HG03159 (cell line): ENCODE measurements at regions not wholly inside any gene's neighbourhood (a gene's known extent, or its start where the extent isn't known, plus 50 kb on each side); places are given as distances from the start of the nearest gene placed in this dataset.
A peak's percentile ranks its signal among the peaks of the same experiment; 100 is the strongest.
"Not testable (repeated sequence)": the region's sequence is repeated elsewhere in the genome, so short reads cannot be mapped to it uniquely, and the experiment has no call there.

Experiments used
- ATAC-seq: cut with Tn5 transposase; IDR thresholded peaks from one replicate; pipeline ENCODE4 v1.9.1; 2021; ENCODE audit warnings: mild to moderate bottlenecking, moderate library complexity; ENCODE audit not compliant: unreplicated experiment

DNA sequence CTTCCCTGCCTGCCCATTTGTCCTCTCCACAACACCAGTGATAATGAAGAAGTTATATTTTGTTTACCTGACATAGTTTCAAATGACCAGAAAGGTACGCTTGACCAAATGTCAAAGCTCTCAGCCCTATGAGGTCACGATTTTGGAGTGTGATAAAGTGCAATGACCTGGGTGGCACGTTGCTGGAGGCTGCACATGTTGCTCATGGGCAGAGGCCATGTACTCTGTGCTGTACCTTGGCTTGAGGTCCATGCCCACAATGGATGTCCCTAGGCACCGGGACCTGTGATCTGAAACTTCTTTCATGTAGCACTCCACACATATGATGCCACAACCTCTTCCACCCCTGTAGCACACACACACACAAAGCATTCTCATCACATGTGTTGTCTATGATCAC lies 164.0 kb upstream of the HEY2 start:
- ATAC-seq, result no peak

DNA sequence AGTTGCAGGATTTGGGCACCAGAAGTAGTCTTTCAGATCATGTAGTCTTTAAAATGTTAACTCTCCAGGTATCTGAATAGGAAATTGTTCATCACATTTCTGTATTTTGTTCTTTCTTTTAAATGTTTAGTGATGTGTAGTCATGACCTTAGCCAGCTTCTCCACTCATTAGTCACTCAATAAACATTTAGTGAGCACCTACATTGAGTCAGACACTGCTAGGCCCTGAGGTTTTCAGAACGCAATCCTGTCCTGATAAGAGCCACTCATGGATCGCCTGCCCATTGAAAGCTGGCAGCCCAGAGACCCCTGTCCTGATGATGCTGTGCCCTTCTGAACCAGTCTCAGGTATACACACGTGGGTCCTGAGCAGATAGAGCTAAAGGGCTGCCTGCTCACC lies 163.4 kb upstream of the HEY2 start:
- no peak for ATAC-seq

DNA sequence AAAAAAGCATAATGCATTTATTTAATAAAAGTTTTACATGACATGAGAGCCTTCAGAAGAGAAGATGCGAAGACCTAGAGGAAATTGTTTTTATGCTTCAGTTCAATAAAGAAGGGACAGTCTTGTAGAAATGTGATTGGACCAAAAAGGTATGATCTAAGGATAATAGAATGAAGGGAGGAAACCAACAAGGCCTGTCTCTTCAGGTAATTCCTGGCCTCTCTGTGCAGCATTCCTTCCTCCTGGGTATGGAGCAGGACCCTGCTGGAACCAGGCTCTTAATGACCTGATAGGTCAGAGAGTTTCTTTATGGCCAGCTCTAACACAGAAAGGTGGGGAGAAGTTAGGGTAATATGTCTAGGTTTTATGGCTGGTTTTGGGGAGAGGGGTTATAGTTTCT lies 162.8 kb upstream of the HEY2 start:
- ATAC-seq, result no peak

DNA sequence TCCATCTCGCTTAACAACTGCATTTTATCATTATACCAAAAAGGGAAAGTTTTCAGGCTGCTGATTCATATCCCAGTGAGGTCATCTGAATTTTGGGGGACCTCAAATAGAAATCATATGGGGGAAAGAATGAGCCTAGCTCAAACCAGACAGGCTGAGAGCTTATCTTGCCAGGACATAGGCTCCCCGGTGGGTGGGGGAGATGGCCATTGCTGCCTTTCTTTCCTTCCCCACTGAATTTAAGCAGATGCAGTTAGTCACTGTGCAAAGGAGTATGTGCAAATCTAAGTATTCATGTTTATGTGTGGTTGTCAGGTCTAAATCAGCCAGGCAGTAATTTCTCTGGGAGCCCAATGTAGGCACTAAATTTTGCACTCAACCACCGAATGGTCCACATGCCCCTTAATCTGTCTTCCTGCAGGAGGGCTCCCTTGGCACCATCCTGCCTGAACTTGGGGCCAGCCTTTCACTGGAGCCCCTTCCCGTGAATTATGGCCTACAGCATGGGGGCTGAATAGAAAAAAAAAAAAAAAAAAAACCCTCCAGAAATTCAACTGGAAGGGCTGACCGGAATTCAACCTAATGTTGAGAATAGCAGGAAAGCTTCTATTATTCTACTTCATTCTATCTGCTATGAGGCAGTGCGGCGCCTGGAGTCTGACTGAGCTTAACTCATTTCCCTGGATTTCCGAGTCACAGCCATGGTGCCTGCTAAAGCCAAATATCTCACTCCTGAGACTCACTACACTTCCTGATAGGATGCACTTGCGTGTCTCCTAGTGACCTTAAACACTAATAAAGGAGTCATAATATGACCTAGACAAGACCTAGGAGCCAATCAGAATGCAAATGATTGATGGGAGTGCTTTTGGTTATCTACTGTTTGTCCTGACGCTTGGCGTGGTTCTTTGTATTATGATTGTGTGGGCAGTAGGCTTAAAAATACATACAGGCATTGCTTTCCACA lies 161.5 kb upstream of the HEY2 start:
- ATAC-seq, result no peak

DNA sequence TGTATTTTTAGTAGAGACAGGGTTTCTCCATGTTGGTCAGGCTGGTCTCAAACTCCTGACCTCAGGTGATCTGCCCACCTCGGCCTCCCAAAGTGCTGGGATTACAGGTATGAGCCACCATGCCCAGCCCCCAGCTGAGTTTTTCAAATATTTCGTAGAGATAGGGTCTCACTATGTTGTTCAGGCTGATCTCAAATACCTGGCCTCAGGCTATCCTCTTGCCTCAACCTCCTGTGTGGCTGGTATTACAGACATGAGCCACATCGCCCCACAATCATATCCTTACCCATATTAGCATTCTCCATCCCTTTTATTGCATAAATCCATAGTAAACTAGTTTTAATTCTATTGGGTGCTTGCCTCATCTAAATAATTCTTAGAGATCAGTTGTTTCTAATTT lies 157.6 kb upstream of the HEY2 start:
- not testable (repeated sequence) for ATAC-seq

DNA sequence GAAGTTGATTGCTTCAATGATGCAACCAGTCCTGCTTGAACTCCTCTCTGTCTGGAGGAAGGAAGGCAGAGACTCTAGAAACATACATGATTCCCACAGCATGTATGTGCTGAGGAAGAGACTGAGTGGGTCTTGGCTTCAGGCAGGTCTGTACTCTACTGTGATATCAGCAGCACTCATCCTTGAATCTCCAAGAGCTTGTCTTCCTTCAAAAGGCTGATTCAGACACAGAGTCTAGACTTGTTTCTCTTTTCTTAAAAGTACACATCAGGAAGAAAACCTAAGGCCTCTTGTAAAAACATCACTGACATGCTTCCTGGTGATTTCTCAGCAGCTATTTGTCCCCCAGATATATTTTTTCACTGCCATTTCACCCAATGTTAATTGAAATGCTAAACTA lies 155.7 kb upstream of the HEY2 start:
- ATAC-seq, result no peak

DNA sequence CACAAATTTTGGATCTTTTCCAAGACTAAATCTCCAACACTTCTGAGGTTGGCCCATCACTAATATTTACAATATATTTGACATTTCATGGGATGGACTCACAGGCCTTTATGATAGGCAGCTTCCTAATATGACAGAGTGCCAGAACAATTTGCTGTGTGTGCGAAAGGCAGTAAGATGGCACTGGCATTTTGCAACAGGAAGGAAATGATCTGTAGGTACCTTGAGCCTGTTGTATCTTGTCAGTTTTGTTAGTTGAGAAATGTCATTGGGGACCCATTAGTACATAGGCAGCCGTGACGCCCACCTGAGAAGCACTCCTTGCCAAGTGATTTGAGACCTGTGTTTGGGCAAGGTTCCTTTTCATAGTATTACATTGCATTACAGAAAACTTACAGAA lies 153.4 kb upstream of the HEY2 start:
- ATAC-seq, result no peak

DNA sequence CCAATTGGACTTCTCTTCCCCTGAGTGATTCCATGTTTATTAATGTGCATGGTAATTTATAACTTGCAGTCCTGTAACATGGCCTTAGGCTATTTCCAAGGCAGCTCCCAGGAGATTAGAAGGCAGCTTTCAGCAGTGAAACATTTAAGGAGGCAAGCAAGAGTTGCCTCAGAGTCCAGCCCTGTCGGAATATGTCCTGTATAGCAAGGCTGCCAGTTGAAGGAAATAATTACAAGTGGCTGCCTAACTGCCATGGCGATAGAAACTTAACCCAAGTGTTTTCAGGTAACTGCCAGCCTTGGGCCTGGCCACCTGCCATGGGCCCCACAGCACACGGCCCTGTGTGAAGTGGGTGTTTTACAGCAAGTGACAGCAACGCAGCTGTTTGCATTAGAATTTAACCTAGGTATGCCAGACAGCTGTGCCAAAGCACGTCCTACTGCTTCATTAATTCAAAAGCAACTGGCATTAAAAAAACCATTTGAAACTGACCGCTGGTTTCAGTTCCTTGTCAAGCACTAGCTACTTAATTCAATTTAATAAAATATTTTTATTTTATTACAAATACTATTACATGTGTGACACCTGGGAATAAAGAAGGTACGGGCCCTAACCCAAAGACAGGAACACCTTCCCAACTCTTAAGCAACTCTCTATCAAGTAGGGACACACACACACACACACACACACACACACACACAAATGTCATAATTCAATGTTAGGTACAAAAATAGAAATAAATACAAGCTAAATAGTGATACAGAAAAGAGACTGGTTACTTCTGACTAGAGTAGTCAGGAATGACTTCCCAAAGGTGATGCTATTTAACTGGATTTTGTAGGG lies 151.8 kb upstream of the HEY2 start:
- ATAC-seq, result peak; percentile 71

DNA sequence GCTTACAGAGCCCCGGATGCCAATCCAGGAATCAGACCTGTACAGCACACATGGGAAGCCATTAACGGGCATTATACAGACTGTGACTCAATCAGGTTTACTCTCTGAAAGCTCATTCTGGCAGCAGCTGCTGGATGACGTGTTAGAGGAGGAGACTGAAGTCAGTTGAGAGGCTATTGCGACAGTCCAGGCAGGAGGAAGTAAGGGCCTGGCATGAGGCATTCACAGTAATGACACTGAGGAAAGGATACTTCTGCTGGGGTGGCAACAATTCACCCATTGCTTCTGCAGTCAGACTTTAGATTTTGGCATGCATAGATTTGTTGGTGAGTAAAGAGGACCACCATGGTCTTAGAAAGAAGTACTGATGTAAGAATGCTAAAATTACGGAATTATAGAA lies 151.0 kb upstream of the HEY2 start:
- ATAC-seq, result no peak

DNA sequence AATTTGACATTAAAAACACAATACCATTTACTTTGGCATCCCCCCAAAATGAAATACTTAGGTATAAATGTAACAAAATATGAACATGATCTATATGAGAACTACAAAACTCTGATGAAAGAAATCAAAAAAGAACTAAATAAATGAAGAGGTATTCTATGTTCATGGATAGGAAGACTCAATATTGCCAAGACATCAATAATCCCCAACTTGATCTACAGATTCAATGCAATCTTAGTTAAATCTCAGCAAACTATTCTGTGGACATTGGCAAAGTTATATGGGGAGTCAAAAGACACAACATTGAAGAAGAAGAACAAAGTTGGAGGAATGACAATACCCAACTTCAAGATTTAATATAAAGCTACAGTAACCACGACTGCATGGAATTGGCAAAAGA lies 145.2 kb upstream of the HEY2 start:
- ATAC-seq, result no peak

DNA sequence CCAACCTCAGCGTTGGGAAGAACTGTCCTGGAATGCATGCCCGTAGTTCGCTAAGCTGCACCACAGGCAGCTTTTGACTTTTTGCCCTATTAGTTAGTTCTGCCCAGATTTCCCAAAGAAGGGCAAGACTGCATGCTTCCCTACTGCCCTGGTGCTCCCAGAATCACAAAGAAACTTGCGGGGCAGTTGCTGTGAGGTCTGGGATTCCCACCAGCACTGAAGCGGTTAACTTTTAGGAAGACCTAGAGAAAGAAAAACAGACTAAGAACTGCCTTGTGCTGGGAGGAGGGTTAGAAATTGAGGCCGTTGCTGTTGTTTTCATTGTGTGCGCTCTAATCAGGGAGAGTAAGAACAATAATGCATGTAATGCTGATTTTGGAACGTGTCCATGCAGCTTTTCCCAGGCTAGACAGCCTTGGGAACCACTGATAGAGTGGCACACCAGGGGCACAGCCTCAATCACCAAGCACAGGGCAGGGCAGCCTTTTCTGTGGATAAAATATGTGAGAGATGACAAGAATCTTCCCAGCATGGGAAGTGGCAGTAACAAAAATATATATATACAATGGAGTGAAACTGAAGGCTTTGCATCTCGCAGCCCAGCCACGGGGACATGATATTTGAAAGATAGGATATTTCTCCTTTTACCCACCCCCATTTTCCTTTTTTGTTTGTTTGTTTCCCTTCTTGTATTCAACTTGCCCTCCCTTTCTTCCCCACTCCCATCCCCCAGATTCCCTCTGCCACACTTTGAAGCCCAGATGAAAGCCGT lies 137.7 kb upstream of the HEY2 start:
- no peak for ATAC-seq

DNA sequence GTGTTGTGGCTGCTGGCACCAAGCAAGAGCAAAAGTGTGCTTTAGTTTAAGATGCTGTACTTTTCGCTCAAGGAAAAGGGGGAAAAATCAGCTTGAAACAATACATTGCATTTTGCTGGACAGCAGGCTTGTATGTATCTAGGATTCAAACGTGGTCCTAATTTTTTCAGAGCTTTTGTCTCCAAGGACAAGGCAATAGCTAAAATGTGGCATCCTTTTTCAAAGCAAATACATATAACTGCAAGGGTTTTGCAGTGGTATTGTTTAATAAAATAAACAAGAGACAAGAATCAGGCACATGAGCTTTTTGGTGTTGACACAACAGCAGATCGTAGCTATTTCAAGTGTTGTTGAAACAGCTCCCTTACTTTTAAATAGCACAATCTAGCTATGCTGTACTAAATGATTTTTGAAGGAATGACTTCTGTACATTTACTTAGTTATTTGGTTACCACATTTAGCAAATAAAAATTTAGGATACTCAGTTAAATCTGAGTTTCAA lies 137.0 kb upstream of the HEY2 start:
- no peak for ATAC-seq

DNA sequence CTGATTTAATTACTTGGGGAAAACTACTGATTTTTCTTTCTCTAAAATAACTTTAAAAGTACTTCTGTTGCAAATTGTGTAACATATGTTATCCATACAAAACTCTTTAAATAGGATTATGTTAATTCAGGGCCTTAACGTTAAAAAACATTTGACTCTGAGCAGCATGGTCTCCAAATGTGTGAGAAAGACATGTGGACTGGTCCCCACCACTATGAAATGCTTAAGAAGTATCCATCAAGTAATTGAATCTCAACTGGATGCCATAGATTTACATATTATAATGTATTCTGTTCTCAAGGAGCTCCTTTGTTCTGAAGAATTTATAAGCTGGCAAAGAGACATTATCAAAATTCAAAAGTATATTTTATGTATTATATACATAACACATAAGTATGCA lies 130.8 kb upstream of the HEY2 start:
- no peak for ATAC-seq

DNA sequence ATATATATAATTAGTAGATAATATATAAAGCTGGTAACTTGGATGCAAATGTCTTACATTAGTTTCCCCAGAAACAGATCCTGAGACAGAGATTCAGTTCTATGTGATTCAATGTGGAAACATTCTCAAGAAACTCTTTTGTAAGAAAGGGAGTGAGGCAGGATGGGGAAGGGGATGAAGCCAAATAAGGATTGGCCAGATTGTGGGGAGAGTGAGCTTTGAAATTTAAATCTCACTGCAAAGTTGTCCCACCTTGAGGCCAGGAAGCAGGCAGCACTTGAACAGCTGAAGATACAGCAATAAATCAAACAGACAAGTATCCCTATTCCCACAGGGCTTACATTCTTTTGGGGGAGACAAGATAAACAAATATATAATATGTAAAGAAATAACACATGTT lies 126.3 kb upstream of the HEY2 start:
- ATAC-seq, result no peak

DNA sequence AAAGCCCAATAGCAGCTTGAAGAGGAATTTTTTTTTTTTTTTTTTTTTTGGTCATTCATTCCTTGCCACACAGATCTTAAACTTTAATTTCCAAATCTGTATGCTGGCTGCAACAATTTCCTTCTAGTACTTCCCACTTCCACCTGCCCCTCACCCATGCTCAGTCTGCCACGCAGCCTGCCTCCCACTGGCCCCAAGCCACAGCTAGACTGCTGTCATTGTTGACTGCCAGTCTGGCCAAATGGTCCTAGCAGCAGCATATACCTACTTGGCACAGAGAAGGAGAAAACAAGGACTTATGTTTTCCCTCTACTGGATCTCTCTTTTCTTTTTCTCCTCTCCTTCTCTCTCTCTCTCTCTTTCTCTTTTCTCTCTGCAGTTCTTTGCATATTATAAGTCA lies 118.3 kb upstream of the HEY2 start:
- ATAC-seq, result no peak

DNA sequence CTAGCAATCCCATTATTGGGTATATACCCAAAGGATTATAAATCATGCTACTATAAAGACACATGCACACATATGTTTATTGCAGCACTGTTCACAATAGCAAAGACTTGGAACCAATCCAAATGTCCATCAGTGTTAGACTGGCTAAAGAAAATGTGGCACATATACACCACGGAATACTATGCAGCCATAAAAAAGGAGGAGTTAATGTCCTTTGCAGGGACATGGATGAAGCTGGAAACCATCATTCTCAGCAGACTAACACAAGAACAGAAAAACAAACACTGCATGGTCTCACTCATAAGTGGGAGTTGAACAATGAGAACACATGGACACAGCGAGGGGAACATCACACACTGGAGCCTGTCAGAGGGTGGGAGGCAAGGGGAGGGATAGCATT lies 113.4 kb upstream of the HEY2 start:
- not testable (repeated sequence) for ATAC-seq

DNA sequence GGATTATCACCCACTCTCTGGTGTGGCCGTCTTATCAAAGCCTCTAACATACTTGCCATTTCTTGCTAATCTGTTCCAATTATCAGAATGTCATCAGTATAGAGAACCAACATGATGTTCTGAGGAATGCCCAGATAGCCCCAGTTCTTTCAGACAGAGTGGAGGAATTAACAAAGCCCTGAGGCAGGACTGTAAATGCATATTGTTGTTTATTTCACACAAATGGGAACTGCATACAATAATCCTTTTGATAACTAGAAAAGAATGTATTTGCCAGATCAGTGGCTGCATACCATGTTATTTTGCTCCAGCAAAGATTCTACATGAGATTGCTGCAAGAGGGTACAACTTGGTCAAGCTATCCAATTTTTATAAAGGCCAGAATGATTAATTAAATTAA lies 112.8 kb upstream of the HEY2 start:
- no peak for ATAC-seq

DNA sequence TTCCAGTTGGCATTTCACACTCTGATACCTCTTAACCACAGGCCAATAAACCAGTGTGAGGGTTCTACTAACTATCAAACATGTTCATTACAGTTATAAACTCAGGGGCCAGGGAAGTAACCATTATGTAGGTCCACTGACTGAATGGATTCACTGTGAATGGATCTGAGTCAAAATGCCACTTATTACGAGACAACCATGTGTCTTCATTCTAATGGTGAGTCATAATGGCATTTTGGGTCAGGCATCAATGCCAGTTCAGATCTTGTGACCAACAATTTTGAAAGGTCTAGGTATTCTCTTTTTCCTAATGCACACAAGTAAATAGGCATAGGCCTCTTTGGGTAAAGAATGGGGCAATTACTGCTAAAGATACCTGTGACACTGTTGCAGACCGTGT lies 112.2 kb upstream of the HEY2 start:
- ATAC-seq, result no peak

DNA sequence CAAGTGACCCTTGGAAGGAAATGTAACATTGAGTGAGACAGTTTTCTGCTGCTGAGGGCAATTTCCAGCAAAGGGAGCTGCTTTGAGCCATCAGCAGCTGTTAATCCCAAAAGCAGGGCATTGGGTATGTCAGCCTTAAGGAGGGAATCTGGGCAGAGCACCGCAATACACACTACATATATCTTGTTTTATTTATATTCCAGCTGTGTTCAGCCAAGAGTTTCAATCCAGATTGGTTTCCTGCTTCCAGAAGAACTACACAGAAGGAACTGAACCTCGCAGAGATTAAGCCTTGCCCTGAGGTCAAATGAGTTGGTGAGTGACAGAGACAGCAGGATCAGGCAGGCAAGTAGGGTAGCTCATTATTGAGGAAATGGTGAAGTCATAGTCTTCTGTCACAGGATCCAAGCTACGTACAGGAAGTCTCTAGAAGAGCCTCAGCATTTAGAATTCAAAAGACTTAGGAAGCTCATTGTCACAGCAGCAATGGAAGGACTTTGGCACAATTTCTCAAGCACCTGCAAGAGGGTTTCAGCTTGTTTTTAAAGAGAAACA lies 109.9 kb upstream of the HEY2 start:
- no peak for ATAC-seq

DNA sequence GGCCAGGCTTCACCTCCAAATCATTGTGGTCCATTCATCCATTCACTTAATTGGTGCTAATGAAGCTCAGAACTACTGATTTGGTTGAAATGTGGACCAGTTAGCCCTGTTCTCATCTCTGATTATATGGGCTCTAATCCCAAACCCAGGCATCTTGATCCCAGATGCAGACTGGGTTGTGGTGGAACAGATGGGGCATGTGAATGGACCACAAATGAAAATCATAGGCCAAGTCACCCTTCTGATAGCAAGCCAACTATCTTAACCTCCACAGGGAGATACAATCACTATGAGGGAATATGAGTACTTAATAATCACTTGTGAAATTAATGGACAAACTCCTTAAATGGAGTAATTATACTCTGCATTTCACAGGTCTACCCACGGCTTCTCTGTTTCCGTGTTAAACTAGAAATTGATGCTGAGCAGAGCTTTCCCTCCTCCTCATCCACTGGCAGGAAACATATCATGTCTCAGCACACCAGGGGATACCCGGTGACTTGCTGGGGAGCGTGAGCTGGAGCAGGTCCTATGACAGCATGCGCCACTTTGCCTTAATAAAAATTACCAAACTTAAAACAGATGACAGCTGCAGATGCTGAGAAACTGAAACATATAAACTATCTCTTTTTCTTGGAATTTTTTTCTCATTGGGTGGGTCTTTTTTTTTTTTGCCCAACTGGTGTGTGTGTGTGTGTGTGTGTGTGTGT lies 108.8 kb upstream of the HEY2 start:
- ATAC-seq, result no peak
